HFF-Myc (cell line): ENCODE measurements at regions not wholly inside any gene's neighbourhood (a gene's known extent, or its start where the extent isn't known, plus 50 kb on each side); places are given as distances from the start of the nearest gene placed in this dataset.

Experiments
- DNase-seq: peaks from one replicate; pipeline ENCODE4 v3.0.0-alpha.2; 2011; ENCODE audit warnings: low read depth; ENCODE audit errors: extremely low read depth
- H3K4me3 ChIP-seq: replicated peaks from 2 replicates; pipeline ENCODE4 v1.5.1; 2011; ENCODE audit warnings: low read depth, mild to moderate bottlenecking, control low read depth, low read length
- TF ChIP-seq, protein P1 (sequence below): IDR thresholded peaks from 2 replicates; pipeline ENCODE4 v1.5.1; 2012; ENCODE audit warnings: mild to moderate bottlenecking, low read depth, low read length, control low read depth; ENCODE audit errors: missing control alignments

DNA sequence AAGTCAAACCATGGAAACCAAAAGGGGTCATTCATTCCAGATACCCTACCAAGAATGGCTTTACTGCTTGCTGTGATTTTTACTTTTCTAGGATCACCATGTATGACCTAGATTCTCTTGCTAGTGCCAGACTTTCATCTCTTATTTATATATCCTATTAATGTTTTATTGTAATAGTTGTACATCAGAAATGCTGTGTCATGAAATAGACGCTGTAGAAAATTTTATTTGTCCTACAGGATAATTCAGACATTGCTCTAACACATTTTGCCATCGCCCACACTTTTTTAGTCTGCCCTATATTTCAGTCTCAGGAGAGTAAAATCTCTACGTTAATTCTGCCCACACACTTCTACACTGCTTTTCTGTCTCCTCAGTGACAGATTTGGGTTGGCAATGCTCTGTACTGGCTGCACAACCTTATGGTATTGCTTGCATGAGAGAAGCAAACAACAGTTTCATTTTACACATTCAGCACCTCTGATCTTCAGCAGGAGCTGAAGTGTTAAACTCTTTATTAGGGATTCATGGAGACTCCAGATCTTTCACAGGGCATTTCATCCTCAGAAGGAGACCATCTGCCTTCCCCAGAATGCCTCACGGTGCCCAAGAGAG, 871.8 kb upstream of the CHAC2 start:
- no peak overlapping the region for H3K4me3 ChIP-seq
- DNase-seq, result no peak
- TF ChIP-seq, protein P1, sequence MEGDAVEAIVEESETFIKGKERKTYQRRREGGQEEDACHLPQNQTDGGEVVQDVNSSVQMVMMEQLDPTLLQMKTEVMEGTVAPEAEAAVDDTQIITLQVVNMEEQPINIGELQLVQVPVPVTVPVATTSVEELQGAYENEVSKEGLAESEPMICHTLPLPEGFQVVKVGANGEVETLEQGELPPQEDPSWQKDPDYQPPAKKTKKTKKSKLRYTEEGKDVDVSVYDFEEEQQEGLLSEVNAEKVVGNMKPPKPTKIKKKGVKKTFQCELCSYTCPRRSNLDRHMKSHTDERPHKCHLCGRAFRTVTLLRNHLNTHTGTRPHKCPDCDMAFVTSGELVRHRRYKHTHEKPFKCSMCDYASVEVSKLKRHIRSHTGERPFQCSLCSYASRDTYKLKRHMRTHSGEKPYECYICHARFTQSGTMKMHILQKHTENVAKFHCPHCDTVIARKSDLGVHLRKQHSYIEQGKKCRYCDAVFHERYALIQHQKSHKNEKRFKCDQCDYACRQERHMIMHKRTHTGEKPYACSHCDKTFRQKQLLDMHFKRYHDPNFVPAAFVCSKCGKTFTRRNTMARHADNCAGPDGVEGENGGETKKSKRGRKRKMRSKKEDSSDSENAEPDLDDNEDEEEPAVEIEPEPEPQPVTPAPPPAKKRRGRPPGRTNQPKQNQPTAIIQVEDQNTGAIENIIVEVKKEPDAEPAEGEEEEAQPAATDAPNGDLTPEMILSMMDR, result no peak

DNA sequence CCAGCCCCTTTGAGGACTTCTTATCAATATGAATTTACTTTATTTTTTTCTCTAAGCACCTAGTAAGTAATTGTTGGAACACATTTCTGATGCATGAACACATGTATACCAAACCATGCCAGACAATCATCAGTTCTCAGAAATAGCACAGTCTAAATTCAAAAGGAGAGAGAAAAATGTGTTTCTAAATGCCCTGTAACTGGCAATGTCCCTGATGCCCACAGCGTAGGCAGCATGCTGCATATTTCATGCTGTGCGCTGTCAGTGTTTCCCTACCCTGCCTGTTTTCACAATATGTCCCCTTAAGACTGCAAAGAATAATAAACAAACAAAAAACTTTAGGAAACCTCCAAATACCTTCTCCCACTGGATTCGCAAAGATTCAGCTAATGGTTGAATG, 881.0 kb upstream of the CHAC2 start:
- TF ChIP-seq, protein P1, result no peak
- no peak overlapping the region for H3K4me3 ChIP-seq
- no peak for DNase-seq

- H3K4me3 ChIP-seq, result no peak overlapping the region
- DNase-seq, result no peak
- TF ChIP-seq, protein P1, result no peak
These were observed 882.7 kb upstream of the CHAC2 start for GRCh38 chr2:52884761-52885352.

- H3K4me3 ChIP-seq, result no peak overlapping the region
- DNase-seq, result no peak
- TF ChIP-seq, protein P1, result no peak
These were observed 884.6 kb upstream of the CHAC2 start for GRCh38 chr2:52882974-52883373.

GRCh38 chr2:52881606-52882005, 886.0 kb upstream of the CHAC2 start:
- no peak for DNase-seq
- TF ChIP-seq, protein P1, result no peak
- H3K4me3 ChIP-seq, result no peak overlapping the region

DNA sequence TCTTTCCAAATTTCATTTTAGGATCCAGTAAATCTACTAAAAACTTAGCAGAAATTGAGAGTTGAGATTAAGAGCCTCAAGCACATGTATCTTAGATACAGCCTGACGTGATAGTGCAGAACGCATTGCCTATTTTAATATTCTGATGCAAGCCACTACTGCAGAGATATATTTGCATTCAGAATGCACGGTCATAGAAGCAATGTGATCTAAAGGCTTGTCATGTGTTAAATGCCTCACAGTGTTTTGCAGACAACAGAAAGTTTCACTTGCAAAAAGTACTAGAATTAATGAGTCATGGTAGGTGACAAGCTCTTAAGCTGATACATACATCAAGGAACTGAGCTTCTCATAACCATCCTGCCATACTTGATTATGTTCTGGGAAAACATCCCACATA, 886.7 kb upstream of the CHAC2 start:
- no peak for DNase-seq
- TF ChIP-seq, protein P1, result no peak
- no peak overlapping the region for H3K4me3 ChIP-seq

DNA sequence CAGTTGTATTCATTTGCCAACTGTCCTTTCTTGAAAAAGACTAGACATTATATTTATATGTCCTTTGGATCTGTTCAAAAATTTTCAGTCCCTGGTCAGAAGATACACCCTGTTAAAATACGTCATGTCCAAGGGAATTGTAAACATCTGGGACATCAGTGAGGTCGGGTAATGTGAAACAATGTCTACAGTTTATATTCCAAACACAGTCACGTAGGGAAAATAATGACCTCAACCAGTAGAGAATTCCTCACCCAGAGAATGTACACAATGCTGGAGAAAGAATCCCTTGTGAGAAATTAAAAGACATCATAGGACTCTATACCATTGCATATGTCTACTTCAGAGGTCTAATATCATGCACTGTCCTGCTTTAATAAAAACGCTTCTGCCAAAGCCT, 888.0 kb upstream of the CHAC2 start:
- TF ChIP-seq, protein P1, result no peak
- no peak for DNase-seq
- H3K4me3 ChIP-seq, result no peak overlapping the region
